Fibroblast of lung (primary cell): ENCODE measurements at regions not wholly inside any gene's neighbourhood (a gene's known extent, or its start where the extent isn't known, plus 50 kb on each side); places are given as distances from the start of the nearest gene placed in this dataset.

Experiments
- DNase-seq, 2 donors: peaks; one replicate each; pipeline versions ENCODE4 v3.0.0 to v3.0.0-alpha.2; 2010; ENCODE audit warnings: low read depth in 2 of 2
- H2AFZ ChIP-seq: 2 replicates; pipeline ENCODE4 v1.5.1; 2012; ENCODE audit warnings: low read length, control low read depth, inconsistent platforms
- H3K27ac ChIP-seq: 2 replicates; pipeline ENCODE4 v1.5.1; 2011; ENCODE audit warnings: low read length, control low read depth; ENCODE audit not compliant: insufficient read depth
- H3K27me3 ChIP-seq: 2 replicates; pipeline ENCODE4 v1.5.1; 2011; ENCODE audit warnings: mild to moderate bottlenecking, low read length; ENCODE audit not compliant: control insufficient read depth, insufficient read depth
- H3K36me3 ChIP-seq: 2 replicates; pipeline ENCODE4 v1.5.1; 2011; ENCODE audit warnings: low read length; ENCODE audit not compliant: control insufficient read depth, insufficient read depth
- H3K4me1 ChIP-seq: 2 replicates; pipeline ENCODE4 v1.5.1; 2011; ENCODE audit warnings: low read length; ENCODE audit not compliant: control insufficient read depth, insufficient read depth; ENCODE audit errors: extremely low read depth
- H3K4me2 ChIP-seq: 2 replicates; pipeline ENCODE4 v1.5.1; 2011; ENCODE audit warnings: low read length, control low read depth; ENCODE audit not compliant: insufficient read depth; ENCODE audit errors: extremely low read depth
- H3K4me3 ChIP-seq, 4 experiments: fragments of 200-600 bp in 1 of 4; sonication (generic) in 1 of 4; replicated peaks in 1 of 4; 2 replicates each; pipeline ENCODE4 v1.5.1; 2011 to 2016; ENCODE audit warnings: low read length in 4 of 4, low read depth in 3 of 4, mild to moderate bottlenecking in 3 of 4, control low read depth in 2 of 4, inconsistent platforms in 1 of 4, mixed read lengths in 1 of 4; ENCODE audit not compliant: insufficient read depth in 1 of 4; ENCODE audit errors: control extremely low read depth in 1 of 4
- H3K79me2 ChIP-seq: 2 replicates; pipeline ENCODE4 v1.5.1; 2012; ENCODE audit warnings: mild to moderate bottlenecking, low read length, inconsistent platforms; ENCODE audit not compliant: control insufficient read depth, insufficient read depth
- H3K9ac ChIP-seq: 2 replicates; pipeline ENCODE4 v1.5.1; 2011; ENCODE audit warnings: mild to moderate bottlenecking, low read length, control low read depth; ENCODE audit not compliant: insufficient read depth
- H3K9me3 ChIP-seq: 2 replicates; pipeline ENCODE4 v1.5.1; 2012; ENCODE audit warnings: low read depth, low read length; ENCODE audit not compliant: control insufficient read depth, insufficient read depth
- H4K20me1 ChIP-seq: 2 replicates; pipeline ENCODE4 v1.5.1; 2011; ENCODE audit warnings: low read length; ENCODE audit not compliant: control insufficient read depth, insufficient read depth; ENCODE audit errors: extremely low read depth
- EZH2 ChIP-seq: IDR thresholded peaks from 2 replicates; pipeline ENCODE4 v1.5.1; 2012; ENCODE audit warnings: low read length, control low read depth, mild to moderate bottlenecking; ENCODE audit errors: missing control alignments
- TF ChIP-seq, protein P1 (sequence below), 2 donors: IDR thresholded peaks in 1 of 2; conservative IDR thresholded peaks in 1 of 2; 1 replicate in 1 of 2; 2 replicates in 1 of 2; pipeline ENCODE4 v1.5.1; 2011 to 2012; ENCODE audit warnings: low read length in 2 of 2, control low read depth in 1 of 2, inconsistent platforms in 1 of 2, low read depth in 1 of 2, mild to moderate bottlenecking in 1 of 2

DNA sequence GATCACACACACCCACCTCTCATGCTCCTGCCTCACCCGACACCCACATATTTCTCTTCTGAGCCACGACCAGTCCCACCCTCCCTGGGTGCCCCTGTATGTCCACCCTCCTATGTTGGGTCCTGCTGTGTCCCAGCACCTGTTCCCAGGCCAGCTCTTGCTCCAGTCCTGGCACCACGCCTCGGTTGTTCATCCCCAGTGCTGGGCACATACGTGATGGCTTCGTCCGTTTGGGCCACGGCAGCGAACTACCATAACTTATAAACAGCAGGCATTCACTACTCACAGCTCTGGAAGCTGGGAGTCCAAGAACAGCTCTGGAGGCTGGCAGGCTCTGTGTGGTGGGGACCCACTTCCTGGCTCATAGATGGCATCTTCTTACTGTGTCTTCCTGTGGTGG, 116.9 kb downstream of the BRD1 start:
- Histone ChIP-seq H3K4me2 (no peak overlapping the region), H3K4me1 (no peaks in the 10 kb centered on the region), H3K27me3 (no peaks in the 10 kb centered on the region), H3K36me3 (no peaks in the 10 kb centered on the region), H3K9ac (no peak overlapping the region), H3K79me2 (no peaks in the 10 kb centered on the region), H2AFZ (no peak overlapping the region), H4K20me1 (no peaks in the 10 kb centered on the region), H3K27ac (no peak overlapping the region), H3K4me3 (no peak overlapping the region), H3K9me3 (no peaks in the 10 kb centered on the region)
- TF ChIP-seq, protein P1, sequence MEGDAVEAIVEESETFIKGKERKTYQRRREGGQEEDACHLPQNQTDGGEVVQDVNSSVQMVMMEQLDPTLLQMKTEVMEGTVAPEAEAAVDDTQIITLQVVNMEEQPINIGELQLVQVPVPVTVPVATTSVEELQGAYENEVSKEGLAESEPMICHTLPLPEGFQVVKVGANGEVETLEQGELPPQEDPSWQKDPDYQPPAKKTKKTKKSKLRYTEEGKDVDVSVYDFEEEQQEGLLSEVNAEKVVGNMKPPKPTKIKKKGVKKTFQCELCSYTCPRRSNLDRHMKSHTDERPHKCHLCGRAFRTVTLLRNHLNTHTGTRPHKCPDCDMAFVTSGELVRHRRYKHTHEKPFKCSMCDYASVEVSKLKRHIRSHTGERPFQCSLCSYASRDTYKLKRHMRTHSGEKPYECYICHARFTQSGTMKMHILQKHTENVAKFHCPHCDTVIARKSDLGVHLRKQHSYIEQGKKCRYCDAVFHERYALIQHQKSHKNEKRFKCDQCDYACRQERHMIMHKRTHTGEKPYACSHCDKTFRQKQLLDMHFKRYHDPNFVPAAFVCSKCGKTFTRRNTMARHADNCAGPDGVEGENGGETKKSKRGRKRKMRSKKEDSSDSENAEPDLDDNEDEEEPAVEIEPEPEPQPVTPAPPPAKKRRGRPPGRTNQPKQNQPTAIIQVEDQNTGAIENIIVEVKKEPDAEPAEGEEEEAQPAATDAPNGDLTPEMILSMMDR (conservative IDR thresholded peaks at IDR 0.05 in 1 of 2, IDR thresholded peaks at IDR 0.05 in 1 of 2; ENCODE audit: low read depth in 1 of 2, low read length in 2 of 2), result no peak
- TF ChIP-seq EZH2, result no peak
- no peak for DNase-seq

DNA sequence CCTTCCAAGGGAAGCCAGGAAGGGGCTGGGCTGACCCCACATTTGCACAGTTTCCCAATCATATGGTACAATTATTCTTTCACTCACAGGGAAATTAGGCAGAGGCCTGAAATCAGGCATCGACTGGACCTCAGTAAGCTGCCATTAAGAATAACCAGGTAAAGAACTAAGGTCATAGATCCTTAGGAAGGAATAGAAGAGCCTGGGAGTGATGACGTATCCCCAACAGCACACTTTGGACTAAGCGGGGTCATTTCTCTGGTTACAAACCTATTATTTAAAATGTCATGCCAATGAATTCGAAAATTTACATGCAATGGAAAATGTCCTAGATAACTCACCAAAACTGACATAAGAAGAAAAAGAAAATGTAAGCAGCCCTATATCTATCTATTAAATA, 118.2 kb downstream of the BRD1 start:
- Histone ChIP-seq H3K4me1 (no peaks in the 10 kb centered on the region), H4K20me1 (no peaks in the 10 kb centered on the region), H3K27ac (no peak overlapping the region), H3K27me3 (no peaks in the 10 kb centered on the region), H3K4me3 (no peak overlapping the region), H3K4me2 (no peak overlapping the region), H3K36me3 (no peaks in the 10 kb centered on the region), H2AFZ (no peak overlapping the region), H3K79me2 (no peaks in the 10 kb centered on the region), H3K9me3 (no peaks in the 10 kb centered on the region), H3K9ac (no peak overlapping the region)
- TF ChIP-seq EZH2, result no peak
- TF ChIP-seq, protein P1 (conservative IDR thresholded peaks at IDR 0.05 in 1 of 2, IDR thresholded peaks at IDR 0.05 in 1 of 2; ENCODE audit: low read depth in 1 of 2, low read length in 2 of 2), result no peak
- DNase-seq, result no peak

DNA sequence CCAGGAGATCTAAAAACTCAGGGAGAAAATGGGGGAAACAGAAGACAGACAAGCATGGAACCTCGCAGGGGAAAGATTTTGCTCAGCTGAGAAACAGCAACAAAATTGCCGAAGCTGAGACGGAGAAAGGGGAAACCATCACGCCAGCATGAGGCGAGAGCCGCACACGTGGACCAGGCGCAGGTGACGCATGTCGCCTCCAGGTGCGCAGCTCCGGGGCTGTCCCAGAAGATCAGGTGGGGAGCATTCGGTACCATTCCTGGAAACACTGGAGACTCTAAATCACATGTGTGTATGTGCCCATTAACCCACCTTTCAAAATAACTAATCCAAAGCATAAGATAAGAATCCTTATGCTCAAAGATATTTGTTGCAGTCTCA, 121.7 kb downstream of the BRD1 start:
- H3K4me2 ChIP-seq, result no peak overlapping the region
- H2AFZ ChIP-seq, result no peak overlapping the region
- no peak for DNase-seq
- no peak overlapping the region for H3K9ac ChIP-seq
- H4K20me1 ChIP-seq, result no peaks in the 10 kb centered on the region
- TF ChIP-seq, protein P1 (conservative IDR thresholded peaks at IDR 0.05 in 1 of 2, IDR thresholded peaks at IDR 0.05 in 1 of 2; ENCODE audit: low read depth in 1 of 2, low read length in 2 of 2), result no peak
- no peak for TF ChIP-seq EZH2
- no peaks in the 10 kb centered on the region for H3K27me3 ChIP-seq
- no peak overlapping the region for H3K27ac ChIP-seq
- H3K9me3 ChIP-seq, result no peaks in the 10 kb centered on the region
- no peaks in the 10 kb centered on the region for H3K36me3 ChIP-seq
- no peak overlapping the region for H3K4me3 ChIP-seq
- H3K4me1 ChIP-seq, result no peaks in the 10 kb centered on the region
- no peaks in the 10 kb centered on the region for H3K79me2 ChIP-seq
